HG02678 (cell line): ENCODE measurements at regions not wholly inside any gene's neighbourhood (a gene's known extent, or its start where the extent isn't known, plus 50 kb on each side); places are given as distances from the start of the nearest gene placed in this dataset.

Experiments
- ATAC-seq: cut with Tn5 transposase; IDR thresholded peaks from one replicate; pipeline ENCODE4 v1.9.1; 2021; ENCODE audit warnings: mild to moderate bottlenecking, moderate library complexity; ENCODE audit not compliant: unreplicated experiment

DNA sequence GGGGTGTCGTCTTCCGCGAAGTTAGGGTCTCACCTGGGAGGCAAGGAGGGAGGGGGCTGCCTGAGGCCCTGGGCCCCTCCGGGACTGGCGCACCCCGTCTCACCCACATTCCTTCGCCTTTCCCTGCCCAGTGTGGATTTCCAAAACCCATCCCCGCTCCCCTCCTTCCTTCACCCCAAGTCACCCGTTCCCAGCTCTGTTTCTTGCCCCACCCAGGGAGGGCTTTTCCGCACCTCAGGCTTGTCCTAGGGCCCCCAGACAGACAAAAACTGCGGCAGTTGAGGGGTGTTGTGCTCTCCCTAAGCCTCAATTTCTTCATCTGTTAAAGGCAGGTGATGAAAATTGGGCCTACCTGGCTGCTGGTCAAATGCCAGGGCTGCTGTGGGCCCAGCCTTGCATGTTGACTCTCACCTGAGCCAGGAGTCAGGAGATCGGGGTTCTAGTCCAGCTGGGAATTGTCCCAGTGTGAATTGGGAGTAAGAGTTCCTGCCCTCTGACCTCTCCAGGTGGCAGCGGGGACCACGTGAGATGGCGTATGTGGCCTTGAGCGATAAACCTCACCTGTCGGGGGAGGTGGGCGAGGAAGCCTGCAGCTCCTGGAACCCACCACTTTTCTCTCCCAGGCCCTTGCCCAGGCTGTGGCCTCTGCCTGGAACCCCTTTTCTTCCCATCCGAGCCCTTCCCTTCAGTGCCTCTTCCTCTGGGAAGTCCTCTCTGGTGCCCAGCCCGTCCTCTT lies 143.4 kb upstream of the IER5L start:
- no peak for ATAC-seq

DNA sequence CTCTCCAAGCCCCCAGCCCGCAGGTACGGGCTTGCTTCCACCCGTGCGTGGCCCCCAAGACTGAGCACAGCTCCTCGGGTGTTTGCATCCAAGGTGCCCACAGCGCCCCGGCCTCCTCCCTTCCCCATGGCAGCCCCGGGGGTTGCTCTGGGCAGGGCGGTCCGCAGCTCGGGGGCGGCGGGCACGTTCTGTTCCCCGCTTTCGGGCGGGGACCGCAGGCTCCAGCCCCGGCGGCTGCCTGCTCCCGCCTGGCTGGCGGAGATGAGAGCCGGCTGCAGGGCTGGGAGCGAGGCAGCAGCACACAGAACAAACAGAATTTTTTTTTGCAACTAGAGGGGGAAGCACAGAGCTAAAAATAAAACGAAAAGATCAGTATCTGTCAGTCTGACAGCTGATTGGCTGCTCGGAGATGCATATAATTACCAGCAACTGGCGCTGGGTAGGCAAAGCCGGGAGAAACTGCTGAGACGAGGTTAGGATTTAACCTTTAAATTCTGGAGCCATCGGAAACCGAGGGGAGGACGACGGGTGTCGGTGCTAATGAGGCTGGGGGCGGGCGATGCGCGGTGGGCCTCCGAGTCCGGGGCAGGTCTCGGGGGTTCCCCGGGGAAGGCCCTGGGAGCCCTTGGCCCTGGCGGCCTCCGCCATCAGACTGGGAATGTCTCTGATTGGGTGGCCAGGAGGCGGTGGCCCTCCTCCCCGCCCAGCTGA lies 142.7 kb upstream of the IER5L start:
- ATAC-seq, result peak; percentile 72

DNA sequence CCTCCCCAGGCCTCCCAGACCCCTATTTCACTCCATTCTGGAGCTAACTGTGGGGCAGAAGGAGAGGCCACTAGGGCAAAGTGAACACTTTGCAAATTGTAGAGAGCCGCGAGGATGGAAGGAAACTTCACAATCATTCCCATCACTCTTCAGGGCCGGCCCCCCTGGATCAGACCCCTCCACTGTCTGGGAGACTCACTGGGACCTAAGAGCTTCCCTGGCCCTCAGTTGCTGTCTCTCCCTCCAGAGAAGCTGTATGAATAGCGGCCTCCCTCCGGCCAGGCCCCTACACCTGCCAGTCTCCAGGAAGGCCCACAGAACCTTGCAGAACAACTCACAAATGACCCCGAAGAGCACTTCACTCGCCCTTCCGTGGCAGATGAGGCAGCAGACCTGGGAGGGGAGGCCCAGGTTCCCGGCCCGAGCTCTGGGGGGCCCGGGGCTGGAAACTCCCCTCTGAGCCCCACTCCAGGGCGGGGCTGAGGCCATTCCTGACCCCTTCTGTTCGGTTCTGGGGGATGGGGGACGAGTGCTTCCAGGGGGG lies 141.9 kb upstream of the IER5L start:
- no peak for ATAC-seq

DNA sequence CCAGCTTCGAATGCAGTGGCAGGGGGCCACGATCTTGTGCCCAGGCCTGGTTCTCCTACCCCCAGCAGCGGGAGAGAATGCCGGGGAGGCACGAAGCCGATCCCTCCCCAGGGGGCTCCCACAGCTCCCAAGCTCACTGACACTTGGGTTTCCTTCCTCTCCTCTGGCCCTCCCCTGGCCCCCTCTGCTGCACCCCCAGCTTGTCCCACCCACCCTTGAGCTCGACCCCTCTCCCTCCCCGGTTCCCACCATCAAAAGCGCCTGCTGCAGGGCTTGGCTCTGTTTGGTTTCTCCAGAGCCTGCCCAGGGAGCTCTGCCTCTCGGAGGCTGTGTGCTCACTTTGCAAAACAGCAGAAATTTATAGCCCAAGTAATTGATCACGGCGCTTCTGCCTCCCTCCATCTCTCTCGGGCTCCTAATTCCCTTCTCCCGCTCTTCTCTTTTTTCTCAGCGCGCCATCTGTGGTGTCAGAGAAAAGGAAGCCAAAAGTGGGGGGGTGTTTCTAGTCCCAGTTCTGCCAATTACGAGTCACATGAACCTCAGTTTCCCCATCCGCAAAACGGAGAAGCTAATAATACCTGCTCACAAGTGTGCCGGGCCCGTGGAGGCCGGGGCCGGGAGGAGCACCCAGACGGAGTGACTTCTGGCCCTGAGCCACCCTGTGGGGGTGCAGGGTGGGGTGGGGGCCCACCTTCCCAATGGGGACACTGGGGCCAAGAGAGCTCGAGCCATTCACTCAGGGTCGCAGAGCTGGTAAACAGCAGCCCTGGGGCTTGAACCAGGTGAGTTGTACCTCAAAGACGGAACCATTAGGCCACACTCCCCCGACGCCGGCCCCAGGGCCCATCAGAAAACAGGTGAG lies 141.2 kb upstream of the IER5L start:
- ATAC-seq, result no peak

DNA sequence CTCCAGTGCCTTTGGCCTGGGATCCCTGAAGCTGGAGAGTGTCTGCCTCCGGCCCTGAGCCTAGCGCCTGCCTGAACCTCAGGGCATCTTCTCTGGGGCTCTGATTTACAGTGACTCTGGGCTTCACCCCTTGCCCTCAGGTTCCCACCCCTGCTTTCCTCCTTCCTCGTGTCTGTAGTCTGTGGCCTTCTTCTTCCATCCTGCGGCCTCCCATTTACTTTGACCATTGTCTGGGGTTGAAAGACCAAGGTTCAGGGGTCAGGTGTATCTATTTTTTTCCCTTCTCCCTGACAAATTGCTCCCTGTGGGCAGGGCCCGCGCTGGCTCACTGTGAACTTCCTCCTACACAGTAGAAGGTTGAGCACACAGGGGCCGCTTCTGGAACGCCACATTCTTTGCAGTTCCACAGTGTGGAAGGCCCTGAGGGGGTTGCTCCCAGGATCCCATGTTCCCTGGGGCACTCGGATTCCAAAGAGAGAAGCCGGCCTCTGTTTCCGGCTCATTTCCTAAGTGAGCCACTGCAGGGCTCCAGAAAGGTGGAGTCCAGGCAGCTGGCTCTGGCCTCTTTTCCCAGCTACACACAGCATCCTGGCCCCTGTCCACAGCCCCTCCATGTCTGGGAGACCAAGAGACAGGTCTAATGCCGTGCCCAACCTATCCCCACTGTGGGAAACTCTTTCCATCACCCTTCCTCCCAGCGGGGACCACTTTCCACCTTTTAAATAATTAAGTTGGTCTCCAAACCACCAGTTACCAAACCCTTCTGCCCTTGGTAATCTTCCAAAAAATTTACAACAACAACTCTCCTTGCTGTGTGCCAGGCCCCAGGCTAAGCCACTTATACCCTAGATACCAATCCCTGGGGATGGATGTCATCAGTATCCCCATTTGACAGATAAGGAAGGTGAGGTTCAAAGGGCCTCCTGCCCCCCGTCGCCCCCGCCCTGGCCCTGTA lies 140.3 kb upstream of the IER5L start:
- no peak for ATAC-seq

DNA sequence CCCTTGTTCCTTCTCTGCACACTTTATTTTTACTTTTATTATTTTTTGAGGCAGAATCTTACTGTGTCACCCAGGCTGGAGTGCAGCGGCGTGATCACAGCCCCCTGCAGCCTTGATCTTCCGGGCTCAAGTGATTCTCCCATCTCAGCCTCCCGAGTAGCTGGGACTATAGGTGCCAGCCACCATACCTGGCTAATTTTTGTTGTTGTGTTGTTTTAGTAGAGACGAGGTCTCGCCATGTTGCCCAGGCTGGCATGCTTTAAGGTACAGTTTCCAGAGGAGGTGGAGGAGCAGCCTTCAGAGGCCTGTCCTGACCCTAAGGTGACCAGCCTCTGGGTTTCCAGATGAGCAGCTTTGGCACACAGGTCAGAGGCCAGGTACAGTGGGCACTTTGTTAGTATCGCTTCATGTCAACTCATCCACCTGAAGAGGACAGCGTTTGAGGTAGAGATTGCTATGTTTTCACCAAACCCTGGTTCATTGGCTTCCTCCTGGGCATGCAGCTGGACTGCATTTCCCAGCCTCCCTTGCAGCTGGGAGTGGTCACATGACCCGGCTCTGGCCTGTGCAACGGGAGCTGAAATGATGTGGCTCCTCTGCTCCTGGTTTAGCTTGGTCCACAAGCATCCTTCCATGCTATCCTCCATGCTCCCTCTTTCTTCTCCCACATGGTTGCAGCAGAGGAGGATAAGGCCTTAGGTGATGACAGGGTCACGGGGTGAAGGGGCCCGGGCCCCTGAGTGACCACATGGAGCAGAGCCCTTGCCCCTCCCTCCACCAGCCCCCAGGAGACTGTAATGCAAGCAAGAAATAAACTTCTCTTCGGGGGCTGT lies 139.3 kb upstream of the IER5L start:
- no peak for ATAC-seq

DNA sequence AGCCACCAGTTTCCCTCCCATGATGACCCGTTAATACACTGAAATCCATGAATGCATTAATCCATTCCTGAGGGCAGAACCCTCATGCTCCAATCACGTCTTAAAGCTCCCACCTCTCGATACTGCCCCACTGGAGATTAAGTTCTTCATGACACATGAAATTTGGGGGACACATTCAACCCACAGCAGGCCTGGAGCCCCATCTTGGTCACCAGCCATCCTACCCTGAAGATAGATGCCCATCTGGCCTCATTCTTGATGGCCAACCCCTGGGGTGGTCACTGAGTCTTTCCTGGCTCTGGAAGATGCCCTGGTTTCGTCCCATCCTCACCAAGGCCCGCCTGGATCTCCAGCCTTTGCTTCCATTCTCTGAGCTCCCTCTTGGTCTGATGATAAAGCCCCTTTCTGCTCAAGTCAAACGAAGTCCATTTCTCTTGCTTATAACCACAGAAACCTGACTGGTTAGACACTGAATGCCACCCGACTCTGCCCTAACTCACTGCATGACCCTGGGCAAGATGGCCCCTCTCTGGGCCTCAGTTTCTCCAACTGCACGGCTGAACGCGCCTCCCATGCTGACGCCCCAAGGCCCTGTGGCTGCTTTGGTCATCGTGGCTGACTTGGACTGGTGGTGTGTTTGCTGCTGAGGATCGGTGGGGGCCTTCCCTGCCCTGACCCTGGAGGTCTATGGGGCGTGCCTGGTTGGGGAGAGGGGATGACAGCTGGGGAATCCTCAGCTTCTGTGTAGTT lies 138.4 kb upstream of the IER5L start:
- ATAC-seq, result no peak

DNA sequence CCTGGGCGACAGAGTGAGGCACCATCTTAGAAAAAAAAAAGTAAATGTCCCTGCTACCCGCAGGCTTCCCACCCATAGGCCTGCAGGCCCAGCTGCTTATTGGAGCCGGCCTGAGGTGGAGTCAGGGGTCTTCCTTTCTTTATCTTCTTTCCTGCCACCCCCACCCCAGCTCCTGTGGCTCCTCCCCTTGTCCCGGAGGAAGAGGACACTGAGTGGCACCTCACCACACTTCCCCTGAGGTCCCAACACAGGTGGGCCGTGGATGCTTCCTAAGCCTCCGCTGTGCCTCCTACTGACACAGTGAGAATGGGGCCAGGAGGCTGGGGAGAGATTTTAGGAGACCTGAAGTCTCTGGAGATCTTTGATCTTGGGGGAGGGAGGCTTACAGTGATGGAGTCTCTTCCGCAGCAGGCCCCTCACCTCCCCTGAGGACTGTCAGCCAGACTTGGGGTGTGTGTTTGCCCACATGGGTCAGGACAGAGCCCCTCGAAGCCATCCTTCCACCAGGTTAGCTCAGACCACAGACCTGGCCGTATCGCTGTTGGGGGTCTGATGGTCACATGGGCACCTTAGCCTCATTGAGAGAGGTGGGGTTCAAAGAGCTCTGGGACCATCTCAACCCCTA lies 135.4 kb upstream of the IER5L start:
- ATAC-seq, result no peak

DNA sequence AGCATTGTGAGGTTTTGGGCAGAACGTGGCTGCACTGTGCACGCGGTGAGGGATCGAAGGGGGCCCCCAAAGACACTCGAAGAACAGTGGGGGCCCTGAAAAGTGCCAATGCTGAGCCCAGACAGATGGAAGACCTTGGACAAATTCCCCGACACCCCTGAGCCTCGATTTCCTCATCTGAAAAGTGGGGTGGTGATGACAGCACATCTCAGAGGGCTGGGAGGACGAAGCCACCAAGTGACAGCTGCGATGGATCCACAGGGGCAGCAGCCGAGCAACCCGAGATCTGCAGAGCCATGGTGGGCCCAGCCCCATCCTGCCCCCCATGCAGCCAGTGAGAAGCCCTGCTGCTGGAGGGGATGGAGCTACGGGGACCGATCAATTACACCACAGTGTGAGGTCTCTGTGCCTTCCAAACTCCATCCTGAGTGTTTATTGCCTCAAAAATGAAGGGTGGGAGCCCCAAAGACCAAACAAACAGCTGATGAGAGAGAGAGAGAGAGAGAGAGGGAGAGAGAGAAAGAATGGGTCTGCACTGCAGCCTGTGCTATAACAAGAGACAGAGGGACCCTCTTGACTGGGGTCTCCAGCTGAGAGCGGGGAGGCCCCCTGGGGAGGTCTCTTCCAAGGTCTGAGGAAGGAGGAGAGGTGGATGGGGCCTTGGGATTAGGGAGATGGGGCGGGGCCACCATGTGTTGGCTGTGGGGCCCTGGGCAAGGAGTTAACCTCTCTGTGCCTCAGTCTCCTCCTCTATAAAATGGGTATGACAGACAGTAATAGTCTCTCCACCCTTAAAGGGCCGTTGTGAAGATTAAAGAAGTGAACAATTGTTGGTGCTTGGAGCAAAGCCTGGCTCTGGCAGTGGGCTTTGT lies 134.4 kb upstream of the IER5L start:
- no peak for ATAC-seq

DNA sequence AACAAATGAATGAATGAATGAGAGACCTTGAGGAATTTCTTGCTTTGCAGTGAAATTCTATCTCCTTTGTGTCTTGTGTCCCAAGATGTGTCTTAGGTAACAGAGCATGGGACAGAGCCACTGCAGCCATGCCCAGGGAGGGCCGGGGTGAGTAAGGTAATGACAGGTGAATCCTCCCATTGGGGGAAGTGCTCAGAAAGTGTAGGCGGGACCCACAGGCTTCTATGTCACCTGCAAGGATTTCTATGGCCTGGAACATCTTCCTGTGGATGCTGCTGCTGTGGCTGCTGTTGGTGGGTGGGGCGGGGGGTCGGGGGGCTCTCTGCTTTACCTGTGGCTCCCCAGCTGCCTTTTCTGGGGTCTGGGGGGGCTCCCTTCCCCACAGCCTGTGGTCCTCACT lies 133.6 kb upstream of the IER5L start:
- no peak for ATAC-seq

DNA sequence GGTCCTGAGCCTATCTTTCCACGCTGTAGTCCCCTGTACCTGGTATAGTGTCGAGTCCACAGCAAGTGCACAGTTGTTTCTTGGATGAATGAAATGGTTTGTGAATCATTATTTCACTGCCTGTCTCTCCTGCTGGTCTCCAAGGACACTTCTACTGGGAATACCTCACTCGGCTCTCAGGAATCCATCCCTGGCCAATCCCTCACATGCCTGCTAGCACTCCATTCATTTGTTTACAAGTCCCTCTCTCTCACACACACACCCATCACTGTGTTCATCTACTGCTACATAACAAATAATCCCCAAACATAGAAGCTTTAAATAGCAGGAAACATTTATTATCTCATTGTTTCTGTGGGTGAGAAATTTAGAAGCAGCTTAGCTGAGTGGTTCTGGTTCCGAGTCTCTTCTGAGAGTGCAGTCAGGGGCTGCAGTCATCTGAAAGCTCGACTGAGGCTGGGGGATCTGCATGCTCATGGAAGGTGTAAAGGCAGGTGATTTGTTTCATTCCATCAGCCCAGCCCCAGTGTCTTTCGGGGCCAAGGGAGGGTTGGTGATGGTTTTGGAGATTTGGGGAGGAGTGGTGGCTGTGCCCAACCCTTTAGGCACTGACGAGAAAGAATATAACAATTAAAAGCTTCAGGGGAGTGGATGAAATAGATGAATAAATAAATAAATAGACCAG lies 132.7 kb upstream of the IER5L start:
- no peak for ATAC-seq

DNA sequence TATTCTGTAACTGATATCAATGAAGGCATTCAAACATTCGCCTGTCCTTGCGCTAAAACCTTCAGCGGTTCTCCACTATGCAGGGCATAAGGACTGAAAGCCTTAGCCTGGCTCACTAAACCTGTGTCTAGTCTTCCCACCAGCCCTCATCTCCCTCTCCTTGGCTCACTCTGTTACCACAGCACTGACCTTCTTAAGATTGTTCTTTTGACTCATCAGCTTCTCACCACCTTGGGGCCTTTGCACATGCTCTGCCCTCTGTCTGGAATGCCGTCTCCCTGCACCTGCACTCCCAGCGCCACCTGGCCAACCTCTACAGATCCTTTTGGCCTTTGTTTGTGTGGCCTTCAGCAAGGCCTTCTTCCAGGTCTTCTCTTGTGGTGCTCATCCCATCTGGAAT lies 131.8 kb upstream of the IER5L start:
- ATAC-seq, result no peak

DNA sequence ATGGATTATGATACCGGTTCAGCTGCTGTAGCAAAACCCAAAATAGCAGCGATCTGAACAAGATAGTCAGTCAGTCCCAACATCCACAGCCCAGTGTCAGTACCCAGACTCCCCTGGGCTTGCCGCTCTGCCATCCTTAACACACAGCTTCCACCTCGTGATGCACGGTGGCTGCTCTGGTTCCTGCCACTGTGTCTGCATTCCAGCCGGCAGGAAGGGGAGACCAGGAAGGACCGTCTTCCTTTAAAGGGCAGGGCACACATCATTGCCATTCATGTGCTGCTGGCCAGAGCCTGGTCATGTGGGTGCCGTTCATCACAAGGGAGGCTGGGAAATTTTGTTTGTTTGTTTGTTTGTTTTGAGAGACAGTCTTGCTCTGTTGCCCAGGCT lies 131.0 kb upstream of the IER5L start:
- ATAC-seq, result no peak

DNA sequence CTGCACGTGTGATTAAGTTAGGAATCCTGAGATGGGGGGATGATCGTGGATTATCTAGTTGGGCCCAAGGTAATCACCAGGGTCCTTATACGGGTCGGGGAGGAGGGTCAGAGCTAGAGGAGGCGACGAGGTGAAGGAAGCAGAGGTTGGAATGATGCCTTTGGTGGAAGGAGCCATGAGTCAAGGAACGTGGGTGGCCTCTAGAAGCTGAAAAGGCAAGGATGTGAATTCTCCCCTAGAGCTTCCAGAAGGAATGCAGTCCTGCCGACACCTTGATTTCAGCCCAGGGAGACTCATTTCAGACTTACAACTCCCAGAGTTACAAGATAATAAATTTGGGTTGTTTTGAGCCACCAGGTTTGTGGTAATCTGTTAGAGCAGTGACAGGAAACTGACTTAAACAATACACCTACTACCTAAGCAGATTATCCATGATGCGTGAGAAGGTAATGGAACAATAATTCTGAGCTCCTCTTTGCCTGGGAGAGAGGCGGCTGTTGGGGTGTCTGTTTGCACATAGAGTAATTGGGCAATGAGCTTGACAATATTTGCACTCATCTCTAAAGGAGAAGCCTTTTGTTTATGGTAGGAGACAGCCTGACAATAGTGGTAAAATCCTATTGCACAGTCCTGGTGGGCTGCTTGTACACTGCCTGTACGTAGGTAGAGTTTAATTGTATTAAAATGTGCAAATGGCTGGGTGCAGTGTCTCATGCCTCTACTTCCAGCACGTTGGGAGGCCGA lies 129.3 kb upstream of the IER5L start:
- no peak for ATAC-seq

DNA sequence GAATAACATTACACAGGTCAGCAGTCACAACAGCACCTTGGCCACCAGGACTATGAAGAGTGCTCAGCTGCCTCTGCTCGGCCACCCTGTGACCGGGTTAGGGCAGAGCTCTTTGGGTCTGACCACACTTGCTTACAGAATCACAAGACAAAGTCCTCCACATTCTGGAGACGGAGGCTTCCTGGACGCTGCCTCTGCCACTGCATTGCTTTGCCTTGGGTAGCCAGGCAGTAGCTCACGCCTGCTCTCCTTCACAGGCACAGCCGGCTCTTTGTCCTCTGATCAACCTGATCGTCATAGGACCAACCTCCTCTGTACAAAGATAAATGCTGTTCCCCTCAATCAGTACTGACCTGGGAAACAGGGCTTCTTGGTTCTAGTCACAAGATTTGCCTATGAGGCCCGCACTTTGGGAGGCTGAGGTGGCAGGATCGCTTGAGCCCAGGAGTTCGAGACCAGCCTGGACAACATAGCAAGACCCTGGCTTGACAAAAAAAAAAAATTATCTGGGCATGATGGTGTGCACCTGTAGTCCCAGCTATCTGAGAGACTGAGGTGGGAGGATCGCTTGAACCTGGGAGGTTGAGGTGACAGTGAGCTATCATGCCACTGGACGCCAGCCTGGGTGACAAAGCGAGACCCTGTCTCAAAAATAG lies 128.4 kb upstream of the IER5L start:
- no peak for ATAC-seq

DNA sequence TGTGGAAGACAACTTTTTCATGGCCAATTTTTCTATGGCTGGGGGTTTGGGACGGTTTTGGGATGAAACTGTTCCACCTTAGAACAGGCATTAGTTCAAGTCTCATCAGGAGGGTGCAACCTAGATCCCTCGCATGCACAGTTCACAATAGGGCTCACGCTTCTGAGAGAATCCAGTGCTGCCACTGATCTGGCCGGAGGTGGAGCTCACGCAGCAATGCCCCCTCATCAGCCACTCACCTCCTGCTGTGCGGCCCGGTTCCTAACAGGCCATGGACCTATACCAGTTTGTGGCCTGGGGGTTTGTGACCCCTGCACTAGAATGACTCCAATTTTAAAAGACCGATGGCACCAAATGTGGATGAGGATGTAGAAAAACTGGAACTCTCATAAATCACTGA lies 127.2 kb upstream of the IER5L start:
- no peak for ATAC-seq
